C4-2B (cell line): ENCODE measurements at regions not wholly inside any gene's neighbourhood (a gene's known extent, or its start where the extent isn't known, plus 50 kb on each side); places are given as distances from the start of the nearest gene placed in this dataset.

Experiments used
- H3K27ac ChIP-seq: fragments of 450-650 bp; 2 replicates; pipeline ENCODE4 v1.5.1; 2017
- ZFX ChIP-seq: fragments of 450-650 bp; IDR thresholded peaks from 2 replicates; pipeline ENCODE4 v1.6.1; 2017
- TF ChIP-seq, protein P1 (sequence below): fragments of 450-650 bp; conservative IDR thresholded peaks from 2 replicates; pipeline ENCODE4 v1.5.1; 2017; ENCODE audit warnings: mild to moderate bottlenecking

GRCh38 chr16:31819948-31820347, 53.7 kb upstream of the ZNF267 start:
- no peak for TF ChIP-seq ZFX
- TF ChIP-seq, protein P1, sequence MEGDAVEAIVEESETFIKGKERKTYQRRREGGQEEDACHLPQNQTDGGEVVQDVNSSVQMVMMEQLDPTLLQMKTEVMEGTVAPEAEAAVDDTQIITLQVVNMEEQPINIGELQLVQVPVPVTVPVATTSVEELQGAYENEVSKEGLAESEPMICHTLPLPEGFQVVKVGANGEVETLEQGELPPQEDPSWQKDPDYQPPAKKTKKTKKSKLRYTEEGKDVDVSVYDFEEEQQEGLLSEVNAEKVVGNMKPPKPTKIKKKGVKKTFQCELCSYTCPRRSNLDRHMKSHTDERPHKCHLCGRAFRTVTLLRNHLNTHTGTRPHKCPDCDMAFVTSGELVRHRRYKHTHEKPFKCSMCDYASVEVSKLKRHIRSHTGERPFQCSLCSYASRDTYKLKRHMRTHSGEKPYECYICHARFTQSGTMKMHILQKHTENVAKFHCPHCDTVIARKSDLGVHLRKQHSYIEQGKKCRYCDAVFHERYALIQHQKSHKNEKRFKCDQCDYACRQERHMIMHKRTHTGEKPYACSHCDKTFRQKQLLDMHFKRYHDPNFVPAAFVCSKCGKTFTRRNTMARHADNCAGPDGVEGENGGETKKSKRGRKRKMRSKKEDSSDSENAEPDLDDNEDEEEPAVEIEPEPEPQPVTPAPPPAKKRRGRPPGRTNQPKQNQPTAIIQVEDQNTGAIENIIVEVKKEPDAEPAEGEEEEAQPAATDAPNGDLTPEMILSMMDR, result no peak
- no peak overlapping the region for H3K27ac ChIP-seq
